ENCODE measurements at regions not wholly inside any gene's neighbourhood (a gene's known extent, or its start where the extent isn't known, plus 50 kb on each side); places are given as distances from the start of the nearest gene placed in this dataset.

GRCh38 chr2:74066491-74067203 is 81.1 kb downstream of the BOLA3 start:
- no peak for TF ChIP-seq CTCF (conservative IDR thresholded peaks at IDR 0.05)
- peak overlapping the region; percentile 70 for H3K27ac ChIP-seq

GRCh38 chr2:74067221-74067747 is 80.4 kb downstream of the BOLA3 start:
- peak overlapping the region; percentile 70 for H3K27ac ChIP-seq
- TF ChIP-seq CTCF (conservative IDR thresholded peaks at IDR 0.05), result no peak

GRCh38 chr2:74070991-74071390 is 76.7 kb downstream of the BOLA3 start:
- TF ChIP-seq CTCF (conservative IDR thresholded peaks at IDR 0.05), result no peak

GRCh38 chr2:74071426-74071825 is 76.3 kb downstream of the BOLA3 start:
- H3K27ac ChIP-seq, result no peak overlapping the region
- TF ChIP-seq CTCF (conservative IDR thresholded peaks at IDR 0.05), result no peak

More at GRCh38 chr2:74070991-74071390, 76.7 kb downstream of the BOLA3 start:
- H3K27ac ChIP-seq, result no peak overlapping the region

GRCh38 chr2:74072565-74072964 is 75.1 kb downstream of the BOLA3 start:
- no peak overlapping the region for H3K27ac ChIP-seq
- TF ChIP-seq CTCF (conservative IDR thresholded peaks at IDR 0.05), result no peak

- no peak overlapping the region for H3K27ac ChIP-seq
- no peak for TF ChIP-seq CTCF (conservative IDR thresholded peaks at IDR 0.05)
Measured at GRCh38 chr2:74074487-74074886, 73.2 kb downstream of the BOLA3 start.

GRCh38 chr2:74076074-74076470 is 71.6 kb downstream of the BOLA3 start:
- no peak overlapping the region for H3K27ac ChIP-seq
- TF ChIP-seq CTCF (conservative IDR thresholded peaks at IDR 0.05), result no peak
